Activated CD8-positive, alpha-beta memory T cell treated with anti-CD3 and anti-CD28 coated beads, Interleukin-2, amount 50 U/mL, for 1 hour (primary cell): ENCODE measurements at regions not wholly inside any gene's neighbourhood (a gene's known extent, or its start where the extent isn't known, plus 50 kb on each side); places are given as distances from the start of the nearest gene placed in this dataset.
"Not testable (repeated sequence)": the region's sequence is repeated elsewhere in the genome, so short reads cannot be mapped to it uniquely, and the experiment has no call there.

ENCODE experiments used
- DNase-seq: peaks from one replicate; pipeline ENCODE4 v3.0.0-alpha.2; 2020; ENCODE audit errors: extremely low read depth

GRCh38 chr9:97248252-97248651 lies 59.2 kb upstream of the CCDC180 start:
- DNase-seq = not testable (repeated sequence)

GRCh38 chr9:97243606-97244005 lies 63.9 kb upstream of the CCDC180 start:
- no peak for DNase-seq

GRCh38 chr9:97241430-97241829 lies 66.0 kb upstream of the CCDC180 start:
- not testable (repeated sequence) for DNase-seq

- DNase-seq = peak; percentile 39
Observed at GRCh38 chr9:97237951-97238889, 69.2 kb upstream of the CCDC180 start.

GRCh38 chr9:97237311-97237786 lies 70.1 kb upstream of the CCDC180 start:
- DNase-seq = no peak

GRCh38 chr9:97233009-97233400 lies 74.5 kb upstream of the CCDC180 start:
- not testable (repeated sequence) for DNase-seq

GRCh38 chr9:97232060-97233008 lies 75.1 kb upstream of the CCDC180 start:
- DNase-seq = not testable (repeated sequence)

GRCh38 chr9:97222393-97222792 lies 85.1 kb upstream of the CCDC180 start:
- not testable (repeated sequence) for DNase-seq

GRCh38 chr9:97221478-97222355 lies 85.7 kb upstream of the CCDC180 start:
- DNase-seq = not testable (repeated sequence)

- DNase-seq = no peak
Observed at GRCh38 chr9:97220894-97221477, 86.5 kb upstream of the CCDC180 start.

- DNase-seq = not testable (repeated sequence)
Observed at GRCh38 chr9:97220396-97220795, 87.1 kb upstream of the CCDC180 start.

GRCh38 chr9:97219443-97220140 lies 87.9 kb upstream of the CCDC180 start:
- not testable (repeated sequence) for DNase-seq

GRCh38 chr9:97215127-97215526 lies 92.3 kb upstream of the CCDC180 start:
- DNase-seq = not testable (repeated sequence)

- not testable (repeated sequence) for DNase-seq
Observed at GRCh38 chr9:97214556-97214955, 92.9 kb upstream of the CCDC180 start.

- DNase-seq = not testable (repeated sequence)
Observed at GRCh38 chr9:97199683-97200082, 107.8 kb upstream of the CCDC180 start.

GRCh38 chr9:97193767-97194166 lies 113.7 kb upstream of the CCDC180 start:
- DNase-seq = not testable (repeated sequence)

GRCh38 chr9:97188545-97188944 lies 118.9 kb upstream of the CCDC180 start:
- DNase-seq = no peak

GRCh38 chr9:97187706-97188105 lies 119.8 kb upstream of the CCDC180 start:
- not testable (repeated sequence) for DNase-seq

GRCh38 chr9:97186493-97186892 lies 121.0 kb upstream of the CCDC180 start:
- DNase-seq = no peak

GRCh38 chr9:97182532-97182931 lies 124.9 kb upstream of the CCDC180 start:
- not testable (repeated sequence) for DNase-seq
